GM12891 (cell line): ENCODE measurements at regions not wholly inside any gene's neighbourhood (a gene's known extent, or its start where the extent isn't known, plus 50 kb on each side); places are given as distances from the start of the nearest gene placed in this dataset.
"Not testable (repeated sequence)": the region's sequence is repeated elsewhere in the genome, so short reads cannot be mapped to it uniquely, and the experiment has no call there.

ENCODE experiments used
- DNase-seq: peaks from one replicate; pipeline ENCODE4 v3.0.0; 2011; ENCODE audit warnings: low spot score; ENCODE audit not compliant: insufficient read length
- FAIRE-seq: peaks from 2 replicates; lab custom pipeline; 2011; peaks lifted over from hg19 to GRCh38; lab: Jason Lieb, UNC
- PAX5 ChIP-seq: IDR thresholded peaks from 2 replicates; pipeline ENCODE4 v1.6.1; 2011; ENCODE audit warnings: low read length, moderate library complexity, mild to moderate bottlenecking; ENCODE audit not compliant: insufficient read depth, severe bottlenecking
- POLR2A ChIP-seq: IDR thresholded peaks from 2 replicates; pipeline ENCODE4 v1.6.1; 2011; ENCODE audit warnings: low read depth, low read length, control low read depth
- POLR2AphosphoS5 ChIP-seq: IDR thresholded peaks from 2 replicates; pipeline ENCODE4 v1.6.1; 2011; ENCODE audit warnings: low read depth, low read length, control low read depth
- POU2F2 ChIP-seq: IDR thresholded peaks from 2 replicates; pipeline ENCODE4 v1.6.1; 2011; ENCODE audit warnings: low read depth, mild to moderate bottlenecking, control low read depth, low read length, moderate library complexity
- SPI1 ChIP-seq: IDR thresholded peaks from 2 replicates; pipeline ENCODE4 v1.6.1; 2011; ENCODE audit warnings: low read depth, low read length, control low read depth
- TAF1 ChIP-seq: IDR thresholded peaks from 2 replicates; pipeline ENCODE4 v1.6.1; 2011; ENCODE audit warnings: low read depth, low read length, control low read depth

DNA sequence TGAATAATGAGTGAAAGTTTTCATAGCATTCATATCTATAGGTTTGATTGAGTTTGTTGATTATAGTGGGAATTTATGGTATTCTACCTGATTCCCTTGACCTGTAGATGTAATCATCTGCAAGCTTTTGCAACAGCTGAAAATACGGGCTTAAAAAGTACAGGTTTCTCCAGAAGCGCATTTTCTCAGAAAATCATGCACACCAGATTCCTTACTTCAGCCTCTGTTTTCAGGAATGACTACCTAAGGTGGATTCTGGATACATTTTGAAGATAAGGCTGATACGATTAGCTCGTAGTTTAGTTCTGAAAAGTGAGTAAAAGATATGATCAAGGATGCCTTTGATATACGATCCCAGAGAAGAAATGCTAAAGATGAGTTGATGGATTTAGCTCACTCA lies 694.8 kb upstream of the CDH10 start:
- no peak for FAIRE-seq
- no peak for DNase-seq
- TF ChIP-seq SPI1 (no peak), TAF1 (no peak)

DNA sequence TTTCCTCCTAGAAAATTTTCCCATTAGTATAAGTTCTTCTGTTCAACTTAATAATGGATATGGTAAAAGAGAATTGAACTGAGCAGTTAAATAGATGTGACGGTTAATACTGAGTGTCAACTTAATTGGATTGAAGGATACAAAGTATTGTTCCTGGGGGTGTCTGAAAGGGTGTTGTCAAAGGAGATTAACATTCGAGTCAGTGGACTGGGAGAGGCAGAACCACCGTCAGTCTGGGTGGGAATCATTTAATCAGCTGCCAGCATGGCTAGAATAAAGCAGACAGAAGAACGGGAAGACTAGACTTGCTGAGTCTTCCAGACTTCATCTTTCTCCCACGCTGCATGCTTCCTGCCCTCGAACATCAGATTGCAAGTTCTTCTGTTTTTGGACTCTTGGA lies 689.6 kb upstream of the CDH10 start:
- TF ChIP-seq TAF1 (no peak), POLR2A (no peak), POLR2AphosphoS5 (no peak), PAX5 (no peak), POU2F2 (no peak), SPI1 (no peak)
- DNase-seq (no peak), FAIRE-seq (no peak)

DNA sequence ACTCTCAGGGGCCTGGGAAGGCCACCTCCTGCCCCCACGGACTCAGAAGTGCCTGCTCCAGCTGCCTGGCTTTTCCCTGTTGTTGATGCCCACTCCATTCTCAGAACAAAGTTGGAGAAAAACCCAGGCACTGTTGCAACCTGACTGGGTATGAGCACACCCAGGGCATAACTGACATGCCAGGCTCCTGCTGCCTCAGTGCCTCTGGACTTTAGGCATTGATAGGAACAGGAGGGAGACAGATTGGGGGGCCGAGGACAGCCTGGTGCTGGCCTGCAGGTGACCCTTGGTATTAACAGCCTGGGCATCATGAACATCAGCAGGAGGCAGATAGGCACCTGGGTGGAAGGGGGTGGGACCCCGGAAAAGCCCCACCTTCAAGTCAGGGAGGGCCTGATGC lies 685.9 kb upstream of the CDH10 start:
- DNase-seq: no peak
- FAIRE-seq: no peak
- no peak for TF ChIP-seq POLR2AphosphoS5
- no peak for TF ChIP-seq SPI1
- TF ChIP-seq PAX5: no peak
- no peak for TF ChIP-seq POLR2A
- TF ChIP-seq TAF1: no peak
- TF ChIP-seq POU2F2: no peak

DNA sequence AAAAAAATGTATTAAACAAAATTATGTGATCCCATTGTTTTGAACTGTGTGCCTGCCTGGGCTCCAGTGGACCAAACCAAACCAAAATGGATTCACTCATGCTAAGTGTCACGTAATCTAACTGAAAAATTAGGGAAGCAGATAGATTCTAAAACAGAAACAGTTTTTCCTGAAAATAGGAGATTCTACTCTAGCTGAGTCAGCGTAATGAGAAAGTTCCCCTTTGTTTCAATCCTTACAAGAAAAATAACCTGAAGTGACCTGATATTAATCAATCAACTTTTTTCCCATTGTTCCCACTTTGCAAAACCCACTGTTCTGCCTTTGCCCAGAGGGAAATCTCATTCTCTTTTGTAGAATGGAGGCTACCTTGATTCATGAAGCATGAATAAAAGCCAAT lies 682.4 kb upstream of the CDH10 start:
- TF ChIP-seq POLR2AphosphoS5 (no peak), SPI1 (no peak), PAX5 (no peak), TAF1 (no peak), POU2F2 (no peak), POLR2A (no peak)
- no peak for DNase-seq
- no peak for FAIRE-seq

GRCh38 chr5:25301836-25302235 lies 657.1 kb upstream of the CDH10 start:
- no peak for TF ChIP-seq POLR2A
- TF ChIP-seq TAF1: no peak
- FAIRE-seq (no peak), DNase-seq (no peak)

DNA sequence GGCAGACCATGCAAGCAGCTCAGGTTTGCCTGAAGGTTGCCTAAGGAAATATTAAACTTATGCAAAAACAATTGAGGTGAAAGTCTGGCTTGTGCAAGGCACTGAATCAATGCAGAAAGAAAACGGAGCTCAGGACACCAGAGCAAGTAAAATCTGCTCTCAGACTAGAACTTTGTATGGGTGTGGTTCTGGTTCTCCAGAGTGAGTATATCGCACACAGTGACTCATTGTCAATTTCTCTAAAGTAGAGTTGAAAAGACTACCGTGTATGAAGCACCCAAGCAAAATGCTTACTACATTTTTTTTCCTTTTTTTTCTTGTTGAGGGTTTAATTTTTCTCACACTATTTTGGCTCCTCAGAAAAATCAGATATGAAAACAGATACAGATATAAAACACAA lies 650.3 kb upstream of the CDH10 start:
- FAIRE-seq: no peak
- no peak for TF ChIP-seq TAF1
- TF ChIP-seq POU2F2: no peak
- TF ChIP-seq POLR2A: no peak
- no peak for TF ChIP-seq PAX5
- no peak for TF ChIP-seq SPI1
- no peak for TF ChIP-seq POLR2AphosphoS5
- DNase-seq: no peak

GRCh38 chr5:25289766-25290165 lies 645.0 kb upstream of the CDH10 start:
- FAIRE-seq: not testable (repeated sequence)

DNA sequence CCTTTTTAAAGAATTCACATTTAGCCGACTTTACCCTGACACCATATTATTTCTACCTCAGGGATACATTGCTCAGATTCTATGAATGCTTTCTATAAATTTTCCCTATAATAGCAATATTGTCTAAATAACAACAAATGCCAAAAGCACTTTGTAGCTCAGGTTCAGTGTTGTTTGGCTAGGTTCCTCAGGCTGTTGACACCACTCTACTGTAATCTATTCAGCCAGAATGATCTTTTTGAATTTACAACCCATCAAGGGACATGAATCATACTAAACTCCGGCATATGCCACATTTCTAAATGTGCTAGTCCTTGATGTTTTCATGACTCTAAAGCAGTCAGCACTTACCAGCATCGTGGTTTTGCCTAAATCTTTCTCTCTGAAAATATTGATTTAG lies 641.5 kb upstream of the CDH10 start:
- FAIRE-seq (no peak), DNase-seq (no peak)
- TF ChIP-seq POLR2AphosphoS5 (no peak), SPI1 (no peak), PAX5 (no peak), POU2F2 (no peak), TAF1 (no peak), POLR2A (no peak)

More at GRCh38 chr5:25289766-25290165, 645.0 kb upstream of the CDH10 start:
- not testable (repeated sequence) for DNase-seq

- FAIRE-seq (no peak), DNase-seq (no peak)
- TF ChIP-seq PAX5 (no peak), POLR2AphosphoS5 (no peak), POU2F2 (no peak)
These were observed 640.4 kb upstream of the CDH10 start for GRCh38 chr5:25285136-25285535.

DNA sequence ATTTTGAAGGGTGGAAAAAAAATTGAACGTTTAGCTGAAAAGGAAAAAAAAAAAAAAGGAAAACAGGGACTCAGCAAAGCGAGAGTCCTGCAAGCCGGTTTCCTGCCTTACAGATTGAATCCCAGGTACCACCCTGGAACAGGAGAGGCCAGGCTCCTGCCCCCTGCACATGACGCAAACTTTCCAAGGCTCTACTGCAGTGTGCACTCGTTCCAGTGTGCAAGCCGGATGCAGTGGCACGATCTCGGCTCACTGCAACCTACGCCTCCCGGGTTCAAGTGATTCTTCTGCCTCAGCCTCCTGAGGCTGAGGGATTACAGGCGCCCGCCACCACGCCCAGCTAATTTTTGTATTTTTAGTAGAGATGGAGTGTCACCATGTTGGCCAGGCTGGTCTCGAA lies 618.7 kb upstream of the CDH10 start:
- DNase-seq, FAIRE-seq: not testable (repeated sequence)

GRCh38 chr5:25262221-25262620 lies 617.4 kb upstream of the CDH10 start:
- no peak for TF ChIP-seq POLR2AphosphoS5
- no peak for TF ChIP-seq POLR2A
- TF ChIP-seq PAX5: no peak
- no peak for TF ChIP-seq POU2F2
- no peak for TF ChIP-seq TAF1
- no peak for TF ChIP-seq SPI1
- DNase-seq: no peak
- FAIRE-seq: no peak
